ENCODE measurements at regions not wholly inside any gene's neighbourhood (a gene's known extent, or its start where the extent isn't known, plus 50 kb on each side); places are given as distances from the start of the nearest gene placed in this dataset.
A peak's percentile ranks its signal among the peaks of the same experiment; 100 is the strongest.
"Not testable (repeated sequence)": the region's sequence is repeated elsewhere in the genome, so short reads cannot be mapped to it uniquely, and the experiment has no call there.

DNA sequence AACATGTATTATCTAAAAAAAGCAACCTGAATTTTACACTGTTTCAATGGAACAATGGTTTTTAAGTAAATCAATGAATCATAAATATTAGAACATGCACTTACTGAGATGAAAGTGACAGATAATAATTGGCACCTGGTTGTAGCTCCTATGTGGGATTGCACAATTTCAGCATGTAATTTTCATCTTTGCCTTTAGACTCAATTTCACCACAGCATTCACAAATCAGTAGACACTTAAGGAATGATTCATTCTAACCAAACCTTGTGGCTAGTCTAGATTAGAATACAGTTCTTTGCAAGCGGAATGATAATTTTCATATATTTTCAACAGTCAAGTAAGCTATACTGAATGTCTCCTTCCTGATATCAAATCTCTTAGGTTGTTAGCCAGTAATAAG, 853.4 kb downstream of the KCNT2 start:
- DNase-seq (ENCODE audit: low spot score), result peak; percentile 8

- DNase-seq (ENCODE audit: low spot score), result no peak
Observed at GRCh38 chr1:195754303-195754702, 853.9 kb downstream of the KCNT2 start.

DNA sequence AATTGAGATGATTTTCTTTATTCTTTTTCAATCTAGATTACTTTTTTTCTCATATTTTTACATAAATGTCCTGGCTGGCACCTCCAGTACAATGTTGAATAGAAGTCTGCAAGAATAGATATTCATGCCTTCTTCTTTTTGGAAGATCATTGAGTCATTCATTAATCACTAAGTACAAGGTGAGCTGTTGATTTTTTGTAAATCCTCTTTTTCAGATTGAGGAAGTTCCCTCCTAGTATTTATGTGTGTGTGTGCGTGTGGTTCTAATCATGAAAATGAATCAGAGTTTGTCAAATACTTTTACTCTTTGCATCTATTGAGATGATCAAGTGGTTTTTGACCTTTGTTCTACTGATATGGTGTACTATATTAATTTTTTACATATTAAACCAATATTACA, 859.3 kb downstream of the KCNT2 start:
- DNase-seq (ENCODE audit: low spot score), result no peak

GRCh38 chr1:195745189-195746010, 862.8 kb downstream of the KCNT2 start:
- DNase-seq (ENCODE audit: low spot score), result peak; percentile 57

GRCh38 chr1:195744256-195744655, 864.0 kb downstream of the KCNT2 start:
- no peak for DNase-seq (ENCODE audit: low spot score)

DNA sequence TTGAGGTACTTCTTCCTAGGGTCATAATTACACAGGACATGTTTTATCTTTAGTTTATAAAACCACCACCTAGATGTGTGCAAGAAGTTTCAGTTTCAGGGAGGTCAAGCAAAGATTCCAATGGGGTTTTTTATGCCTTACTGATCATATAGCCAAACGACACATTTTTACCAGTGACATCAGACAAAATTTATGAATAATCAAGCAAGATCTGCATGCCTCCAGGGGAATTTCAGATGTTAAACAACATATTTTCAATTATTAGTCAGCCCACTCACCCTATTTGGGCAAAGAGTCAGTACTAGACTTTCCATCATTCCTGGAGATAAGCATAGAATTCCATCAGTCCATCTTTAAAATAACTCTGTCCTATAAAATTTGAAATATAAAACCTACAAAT, 867.4 kb downstream of the KCNT2 start:
- DNase-seq (ENCODE audit: low spot score), result no peak

DNA sequence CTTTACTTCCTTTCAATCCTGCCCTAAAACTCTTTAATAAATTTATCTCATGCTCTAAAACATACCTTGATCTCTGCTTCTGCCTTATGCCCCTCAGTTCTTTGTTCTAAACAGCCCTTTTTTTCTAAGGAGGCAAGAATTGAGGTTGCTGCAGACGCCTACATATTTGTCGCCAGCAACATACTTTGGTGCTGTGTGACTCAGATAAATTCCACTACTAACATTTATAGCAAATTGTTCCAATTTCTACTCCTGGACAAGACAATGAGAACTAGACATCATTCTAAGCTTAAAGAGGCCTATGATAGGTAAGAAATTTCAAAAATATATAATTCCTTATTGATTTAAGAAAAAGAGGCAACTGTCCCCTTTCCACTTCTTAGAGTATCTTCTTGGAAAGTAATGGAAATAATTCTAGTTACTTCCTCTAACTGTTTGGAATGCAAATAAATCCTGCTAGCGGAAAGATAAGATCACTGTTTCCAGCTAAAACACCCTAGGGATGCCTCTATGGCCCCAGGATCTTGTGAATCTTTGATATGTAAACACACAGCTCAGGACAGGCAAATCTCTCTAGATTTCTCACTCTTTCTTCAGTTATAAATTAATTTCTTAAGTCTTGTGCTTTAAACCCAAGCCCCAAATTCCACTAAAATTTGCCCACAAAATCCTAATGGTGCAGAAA, 869.1 kb downstream of the KCNT2 start:
- DNase-seq (ENCODE audit: low spot score), result no peak

DNA sequence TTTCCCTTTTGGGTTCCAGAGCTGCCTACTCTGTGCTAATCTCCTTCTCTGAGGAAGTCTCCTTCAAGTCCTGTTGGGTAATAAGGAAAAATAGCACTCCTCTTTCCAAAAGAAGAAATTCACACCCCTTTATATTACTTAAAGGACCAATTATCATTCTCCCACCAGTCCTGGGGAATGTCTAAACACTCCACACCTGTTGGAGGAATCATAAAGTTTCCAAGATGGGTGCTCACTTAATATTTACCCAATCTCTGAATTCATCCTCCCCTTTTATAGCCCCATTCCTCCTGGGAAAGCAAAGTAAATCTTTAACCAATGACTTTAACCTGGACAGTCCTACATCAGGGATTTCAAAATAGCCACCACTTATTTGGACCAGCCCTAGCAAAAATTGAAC, 873.1 kb downstream of the KCNT2 start:
- no peak for DNase-seq (ENCODE audit: low spot score)

GRCh38 chr1:195733826-195734225, 874.4 kb downstream of the KCNT2 start:
- peak; percentile 3 for DNase-seq (ENCODE audit: low spot score)

DNA sequence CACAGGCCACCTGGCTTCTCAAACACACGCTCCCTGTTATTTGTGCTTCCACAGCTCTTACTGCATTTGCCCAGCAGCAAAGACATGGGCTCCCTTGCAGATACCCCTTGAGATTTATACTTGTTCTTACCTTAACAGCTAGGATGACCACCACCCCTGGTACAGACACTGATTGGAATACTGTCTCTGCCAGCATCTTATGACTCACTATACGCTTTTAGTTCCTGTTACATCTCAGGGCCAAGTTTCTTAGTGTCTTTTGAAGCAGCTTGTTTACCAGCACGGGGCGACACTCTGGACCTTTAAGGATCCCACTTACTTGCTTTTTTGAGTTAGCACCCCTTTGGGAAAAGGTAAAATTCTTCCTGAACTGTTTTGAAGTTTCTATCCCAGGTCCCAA, 874.8 kb downstream of the KCNT2 start:
- DNase-seq (ENCODE audit: low spot score), result peak; percentile 40

DNA sequence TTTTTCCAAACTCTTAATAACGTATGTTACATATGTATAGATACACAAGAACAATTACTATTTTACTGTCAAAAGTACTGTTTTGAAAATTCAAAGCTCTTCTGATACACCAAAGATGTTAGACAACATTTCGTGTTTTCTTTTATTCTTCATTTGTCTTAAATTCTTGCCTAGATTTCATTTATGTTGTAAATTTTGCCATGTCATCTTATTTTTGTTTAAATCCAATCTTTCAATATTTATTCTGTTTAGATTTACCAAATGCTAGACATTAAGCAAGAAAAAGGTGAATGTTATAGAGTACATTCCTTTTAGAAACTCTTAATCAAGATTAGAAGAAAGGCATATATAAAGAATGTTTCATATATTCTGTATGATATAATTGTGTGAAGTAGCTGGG, 876.9 kb downstream of the KCNT2 start:
- DNase-seq (ENCODE audit: low spot score), result no peak

DNA sequence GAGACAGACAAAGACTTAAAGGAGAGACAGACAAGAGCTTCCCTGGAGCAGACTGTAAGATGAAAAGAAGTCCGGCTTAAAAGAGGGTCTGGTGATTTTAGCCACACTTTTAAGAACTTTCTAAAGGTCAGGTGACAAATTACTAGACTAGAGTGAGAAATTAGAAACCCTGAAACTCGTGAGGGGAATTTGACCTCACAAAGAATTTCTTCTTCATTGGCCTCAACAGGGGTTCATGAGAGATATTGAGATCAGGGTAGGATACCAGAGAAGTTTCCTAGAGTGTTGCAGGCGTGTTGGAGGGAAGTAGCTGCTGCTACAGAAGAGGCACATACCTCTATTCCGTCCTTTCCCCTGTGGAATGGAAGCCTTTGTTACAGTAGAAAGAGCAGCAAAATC, 884.4 kb downstream of the KCNT2 start:
- DNase-seq (ENCODE audit: low spot score), result no peak

- not testable (repeated sequence) for DNase-seq (ENCODE audit: low spot score)
Observed at GRCh38 chr1:195722852-195723795, 885.1 kb downstream of the KCNT2 start.

DNA sequence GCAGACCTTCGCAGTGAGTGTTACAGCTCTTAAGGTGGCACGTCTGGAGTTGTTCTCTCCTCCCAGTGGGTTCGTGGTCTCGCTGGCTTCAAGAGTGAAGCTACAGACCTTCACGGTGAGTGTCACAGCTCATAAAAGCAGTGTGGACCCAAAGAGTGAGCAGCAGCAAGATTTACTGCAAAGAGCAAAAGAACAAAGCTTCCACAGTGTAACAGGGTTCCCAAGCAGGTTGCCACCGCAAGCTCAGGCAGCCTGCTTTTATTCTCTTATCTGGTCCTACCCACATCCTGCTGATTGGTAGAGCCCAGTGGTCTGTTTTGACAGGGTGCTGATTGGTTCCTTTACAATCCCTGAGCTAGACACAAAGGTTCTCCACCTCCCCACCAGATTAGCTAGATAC, 886.1 kb downstream of the KCNT2 start:
- DNase-seq (ENCODE audit: low spot score), result not testable (repeated sequence)

DNA sequence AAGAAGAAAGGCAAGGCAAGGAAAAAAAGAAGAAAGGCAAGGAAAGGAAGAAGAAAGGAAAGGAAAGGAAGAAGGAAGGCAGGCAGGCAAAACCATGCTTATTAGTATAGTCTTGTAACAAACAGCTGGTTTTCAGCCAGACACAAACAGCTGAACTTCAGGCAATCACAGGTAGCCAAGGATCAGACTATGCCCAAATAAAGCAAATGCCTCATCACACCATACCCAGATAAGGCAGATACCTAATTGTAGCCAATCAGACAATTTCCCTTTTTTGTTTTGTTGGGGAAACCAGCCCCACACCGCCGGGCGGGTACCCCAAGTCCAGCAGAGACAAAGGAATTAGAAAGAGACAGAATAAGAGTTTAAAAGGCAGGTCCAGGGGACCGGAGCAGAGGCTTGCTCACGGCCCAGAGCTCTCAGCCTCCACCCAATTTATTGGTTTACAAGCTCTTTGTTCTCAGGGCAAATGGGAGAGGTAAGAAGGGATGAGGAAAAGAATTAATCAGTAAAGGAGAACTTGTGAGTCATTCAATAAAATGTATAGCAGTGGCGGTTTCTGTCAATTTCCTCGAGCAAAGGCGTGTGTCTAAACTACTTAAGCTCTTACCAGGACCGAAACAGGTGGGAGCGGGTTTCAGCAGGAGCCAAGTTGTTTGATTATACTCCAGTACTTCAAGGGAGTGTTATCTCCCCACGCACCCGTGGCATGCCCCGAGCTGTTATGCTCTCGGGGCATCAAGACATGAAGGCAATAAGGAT, 886.8 kb downstream of the KCNT2 start:
- no peak for DNase-seq (ENCODE audit: low spot score)

DNA sequence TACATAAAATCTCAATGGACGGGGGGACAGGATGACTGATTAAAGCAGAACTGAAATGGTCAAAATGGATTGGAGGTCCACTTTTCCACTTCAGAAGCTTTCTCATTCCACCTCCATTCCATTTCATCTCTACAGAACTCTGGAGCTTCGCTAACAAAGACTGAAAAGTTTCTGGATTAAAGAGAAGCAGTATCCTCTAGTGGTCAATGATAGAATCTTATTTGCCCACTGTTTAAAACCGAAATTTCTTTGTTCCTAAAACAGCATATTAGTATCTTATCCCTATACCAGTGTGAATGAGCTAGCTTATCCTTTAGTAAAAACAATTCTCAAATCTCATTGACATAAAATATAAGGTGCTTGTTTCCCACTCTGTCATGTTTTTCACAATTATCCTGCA, 890.6 kb downstream of the KCNT2 start:
- peak; percentile 59 for DNase-seq (ENCODE audit: low spot score)

- no peak for DNase-seq (ENCODE audit: low spot score)
Observed at GRCh38 chr1:195715652-195716051, 892.6 kb downstream of the KCNT2 start.

GRCh38 chr1:195714248-195714647, 894.0 kb downstream of the KCNT2 start:
- no peak for DNase-seq (ENCODE audit: low spot score)

- DNase-seq (ENCODE audit: low spot score), result no peak
Observed at GRCh38 chr1:195709821-195710220, 898.4 kb downstream of the KCNT2 start.

DNA sequence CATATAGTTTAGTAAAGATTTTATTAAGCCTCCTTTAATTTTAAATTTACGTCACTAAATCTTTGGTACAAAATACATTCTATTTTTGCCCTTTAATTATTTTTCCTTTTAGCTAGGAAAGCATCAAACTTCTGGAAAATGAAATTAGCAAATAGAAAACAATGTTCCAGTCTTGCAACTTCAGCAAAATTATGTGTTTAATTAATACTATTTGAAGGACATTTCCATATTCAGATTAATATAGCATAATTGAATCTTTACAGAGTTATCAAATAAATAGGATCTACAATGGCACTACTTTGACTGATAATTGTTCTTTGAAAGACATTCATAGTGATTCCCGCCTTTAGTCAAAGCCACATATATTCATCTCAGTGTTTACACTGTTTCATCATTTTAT, 904.2 kb downstream of the KCNT2 start:
- DNase-seq (ENCODE audit: low spot score), result no peak

DNA sequence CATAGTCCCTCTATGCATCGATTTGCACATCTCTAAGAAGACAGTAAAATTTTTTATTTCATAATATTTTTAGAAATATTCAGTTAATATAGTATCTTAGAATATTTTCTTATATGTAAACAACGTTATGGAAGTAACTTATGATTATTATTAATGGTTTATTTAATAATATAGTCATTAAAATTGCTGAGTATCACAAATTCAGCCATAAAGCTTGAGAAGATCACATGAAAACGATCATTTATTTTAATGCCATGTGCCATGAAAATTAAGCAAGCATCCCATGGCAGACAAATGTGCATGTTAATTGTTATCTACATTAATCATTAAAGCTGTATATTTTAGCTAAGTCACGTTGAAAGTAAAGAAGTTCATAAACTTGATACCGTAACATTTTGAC, 907.1 kb downstream of the KCNT2 start:
- DNase-seq (ENCODE audit: low spot score), result no peak

GRCh38 chr1:195697130-195697529, 911.1 kb downstream of the KCNT2 start:
- no peak for DNase-seq (ENCODE audit: low spot score)

All from RKO (cell line).